ENCODE measurements at regions not wholly inside any gene's neighbourhood (a gene's known extent, or its start where the extent isn't known, plus 50 kb on each side); places are given as distances from the start of the nearest gene placed in this dataset.

DNA sequence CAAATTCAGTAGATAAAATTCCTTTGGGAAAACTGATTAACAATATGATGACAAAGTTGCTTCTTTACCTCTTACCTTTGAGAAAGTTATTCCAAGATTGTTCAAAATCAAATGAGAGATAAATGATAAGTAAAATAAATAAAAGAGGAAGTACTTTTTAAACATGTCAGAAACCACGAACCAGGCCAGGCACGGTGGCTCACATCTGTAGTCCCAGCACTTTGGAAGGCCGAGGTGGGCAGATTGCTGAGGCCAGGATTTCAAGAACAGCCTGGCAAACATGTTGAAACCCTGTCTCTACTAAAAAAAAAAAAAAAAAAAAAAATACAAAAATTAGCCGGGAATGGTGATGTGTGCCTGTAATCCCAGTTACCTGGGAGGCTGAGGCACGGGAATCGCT is 296.6 kb downstream of the HGF start:
- TF ChIP-seq, protein P1, sequence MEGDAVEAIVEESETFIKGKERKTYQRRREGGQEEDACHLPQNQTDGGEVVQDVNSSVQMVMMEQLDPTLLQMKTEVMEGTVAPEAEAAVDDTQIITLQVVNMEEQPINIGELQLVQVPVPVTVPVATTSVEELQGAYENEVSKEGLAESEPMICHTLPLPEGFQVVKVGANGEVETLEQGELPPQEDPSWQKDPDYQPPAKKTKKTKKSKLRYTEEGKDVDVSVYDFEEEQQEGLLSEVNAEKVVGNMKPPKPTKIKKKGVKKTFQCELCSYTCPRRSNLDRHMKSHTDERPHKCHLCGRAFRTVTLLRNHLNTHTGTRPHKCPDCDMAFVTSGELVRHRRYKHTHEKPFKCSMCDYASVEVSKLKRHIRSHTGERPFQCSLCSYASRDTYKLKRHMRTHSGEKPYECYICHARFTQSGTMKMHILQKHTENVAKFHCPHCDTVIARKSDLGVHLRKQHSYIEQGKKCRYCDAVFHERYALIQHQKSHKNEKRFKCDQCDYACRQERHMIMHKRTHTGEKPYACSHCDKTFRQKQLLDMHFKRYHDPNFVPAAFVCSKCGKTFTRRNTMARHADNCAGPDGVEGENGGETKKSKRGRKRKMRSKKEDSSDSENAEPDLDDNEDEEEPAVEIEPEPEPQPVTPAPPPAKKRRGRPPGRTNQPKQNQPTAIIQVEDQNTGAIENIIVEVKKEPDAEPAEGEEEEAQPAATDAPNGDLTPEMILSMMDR (IDR thresholded peaks at IDR 0.05), result no peak
- TF ChIP-seq, protein P2, sequence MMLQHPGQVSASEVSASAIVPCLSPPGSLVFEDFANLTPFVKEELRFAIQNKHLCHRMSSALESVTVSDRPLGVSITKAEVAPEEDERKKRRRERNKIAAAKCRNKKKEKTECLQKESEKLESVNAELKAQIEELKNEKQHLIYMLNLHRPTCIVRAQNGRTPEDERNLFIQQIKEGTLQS (CRISPR knock-in tag; conservative IDR thresholded peaks at IDR 0.05), result no peak
- no peak for TF ChIP-seq CREM (CRISPR knock-in tag; IDR thresholded peaks at IDR 0.05)
- no peak for TF ChIP-seq CREB1 (CRISPR knock-in tag; IDR thresholded peaks at IDR 0.05)
- TF ChIP-seq RELA (CRISPR knock-in tag; IDR thresholded peaks at IDR 0.05; ENCODE audit: borderline replicate concordance), result no peak
- TF ChIP-seq, protein P3, sequence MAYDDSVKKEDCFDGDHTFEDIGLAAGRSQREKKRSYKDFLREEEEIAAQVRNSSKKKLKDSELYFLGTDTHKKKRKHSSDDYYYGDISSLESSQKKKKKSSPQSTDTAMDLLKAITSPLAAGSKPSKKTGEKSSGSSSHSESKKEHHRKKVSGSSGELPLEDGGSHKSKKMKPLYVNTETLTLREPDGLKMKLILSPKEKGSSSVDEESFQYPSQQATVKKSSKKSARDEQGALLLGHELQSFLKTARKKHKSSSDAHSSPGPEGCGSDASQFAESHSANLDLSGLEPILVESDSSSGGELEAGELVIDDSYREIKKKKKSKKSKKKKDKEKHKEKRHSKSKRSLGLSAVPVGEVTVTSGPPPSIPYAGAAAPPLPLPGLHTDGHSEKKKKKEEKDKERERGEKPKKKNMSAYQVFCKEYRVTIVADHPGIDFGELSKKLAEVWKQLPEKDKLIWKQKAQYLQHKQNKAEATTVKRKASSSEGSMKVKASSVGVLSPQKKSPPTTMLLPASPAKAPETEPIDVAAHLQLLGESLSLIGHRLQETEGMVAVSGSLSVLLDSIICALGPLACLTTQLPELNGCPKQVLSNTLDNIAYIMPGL (CRISPR knock-in tag; IDR thresholded peaks at IDR 0.05), result no peak
- TF ChIP-seq, protein P4, sequence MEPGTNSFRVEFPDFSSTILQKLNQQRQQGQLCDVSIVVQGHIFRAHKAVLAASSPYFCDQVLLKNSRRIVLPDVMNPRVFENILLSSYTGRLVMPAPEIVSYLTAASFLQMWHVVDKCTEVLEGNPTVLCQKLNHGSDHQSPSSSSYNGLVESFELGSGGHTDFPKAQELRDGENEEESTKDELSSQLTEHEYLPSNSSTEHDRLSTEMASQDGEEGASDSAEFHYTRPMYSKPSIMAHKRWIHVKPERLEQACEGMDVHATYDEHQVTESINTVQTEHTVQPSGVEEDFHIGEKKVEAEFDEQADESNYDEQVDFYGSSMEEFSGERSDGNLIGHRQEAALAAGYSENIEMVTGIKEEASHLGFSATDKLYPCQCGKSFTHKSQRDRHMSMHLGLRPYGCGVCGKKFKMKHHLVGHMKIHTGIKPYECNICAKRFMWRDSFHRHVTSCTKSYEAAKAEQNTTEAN (CRISPR knock-in tag; IDR thresholded peaks at IDR 0.05), result no peak
- no peak for TF ChIP-seq TCF7 (CRISPR knock-in tag; IDR thresholded peaks at IDR 0.05; ENCODE audit: low read depth)
- TF ChIP-seq JUN (CRISPR knock-in tag; IDR thresholded peaks at IDR 0.05), result no peak
- no peak for TF ChIP-seq ZNF263 (CRISPR knock-in tag; IDR thresholded peaks at IDR 0.05; ENCODE audit: low read depth)
- TF ChIP-seq, protein P5, sequence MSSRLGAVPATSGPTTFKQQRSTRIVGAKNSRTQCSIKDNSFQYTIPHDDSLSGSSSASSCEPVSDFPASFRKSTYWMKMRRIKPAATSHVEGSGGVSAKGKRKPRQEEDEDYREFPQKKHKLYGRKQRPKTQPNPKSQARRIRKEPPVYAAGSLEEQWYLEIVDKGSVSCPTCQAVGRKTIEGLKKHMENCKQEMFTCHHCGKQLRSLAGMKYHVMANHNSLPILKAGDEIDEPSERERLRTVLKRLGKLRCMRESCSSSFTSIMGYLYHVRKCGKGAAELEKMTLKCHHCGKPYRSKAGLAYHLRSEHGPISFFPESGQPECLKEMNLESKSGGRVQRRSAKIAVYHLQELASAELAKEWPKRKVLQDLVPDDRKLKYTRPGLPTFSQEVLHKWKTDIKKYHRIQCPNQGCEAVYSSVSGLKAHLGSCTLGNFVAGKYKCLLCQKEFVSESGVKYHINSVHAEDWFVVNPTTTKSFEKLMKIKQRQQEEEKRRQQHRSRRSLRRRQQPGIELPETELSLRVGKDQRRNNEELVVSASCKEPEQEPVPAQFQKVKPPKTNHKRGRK (CRISPR knock-in tag; IDR thresholded peaks at IDR 0.05; ENCODE audit: borderline replicate concordance), result no peak
